ENCODE measurements at regions not wholly inside any gene's neighbourhood (a gene's known extent, or its start where the extent isn't known, plus 50 kb on each side); places are given as distances from the start of the nearest gene placed in this dataset.

- TF ChIP-seq FOXK1 (CRISPR knock-in tag; IDR thresholded peaks at IDR 0.05) = no peak
- no peak for TF ChIP-seq ZNF263 (CRISPR knock-in tag; IDR thresholded peaks at IDR 0.05; ENCODE audit: low read depth)
- no peak for TF ChIP-seq ZNF317 (CRISPR knock-in tag; IDR thresholded peaks at IDR 0.05; ENCODE audit: borderline replicate concordance, low read depth)
- no peak for TF ChIP-seq GRHL2 (CRISPR knock-in tag; IDR thresholded peaks at IDR 0.05; ENCODE audit: insufficient replicate concordance, severe bottlenecking)
- TF ChIP-seq, protein P1, sequence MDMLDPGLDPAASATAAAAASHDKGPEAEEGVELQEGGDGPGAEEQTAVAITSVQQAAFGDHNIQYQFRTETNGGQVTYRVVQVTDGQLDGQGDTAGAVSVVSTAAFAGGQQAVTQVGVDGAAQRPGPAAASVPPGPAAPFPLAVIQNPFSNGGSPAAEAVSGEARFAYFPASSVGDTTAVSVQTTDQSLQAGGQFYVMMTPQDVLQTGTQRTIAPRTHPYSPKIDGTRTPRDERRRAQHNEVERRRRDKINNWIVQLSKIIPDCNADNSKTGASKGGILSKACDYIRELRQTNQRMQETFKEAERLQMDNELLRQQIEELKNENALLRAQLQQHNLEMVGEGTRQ (CRISPR knock-in tag; IDR thresholded peaks at IDR 0.05) = no peak
- TF ChIP-seq ZNF138 (CRISPR knock-in tag; conservative IDR thresholded peaks at IDR 0.05) = no peak
- no peak for TF ChIP-seq CBFB (CRISPR knock-in tag; IDR thresholded peaks at IDR 0.05; ENCODE audit: low read depth)
- TF ChIP-seq JAZF1 (CRISPR knock-in tag; IDR thresholded peaks at IDR 0.05) = no peak
- TF ChIP-seq, protein P2, sequence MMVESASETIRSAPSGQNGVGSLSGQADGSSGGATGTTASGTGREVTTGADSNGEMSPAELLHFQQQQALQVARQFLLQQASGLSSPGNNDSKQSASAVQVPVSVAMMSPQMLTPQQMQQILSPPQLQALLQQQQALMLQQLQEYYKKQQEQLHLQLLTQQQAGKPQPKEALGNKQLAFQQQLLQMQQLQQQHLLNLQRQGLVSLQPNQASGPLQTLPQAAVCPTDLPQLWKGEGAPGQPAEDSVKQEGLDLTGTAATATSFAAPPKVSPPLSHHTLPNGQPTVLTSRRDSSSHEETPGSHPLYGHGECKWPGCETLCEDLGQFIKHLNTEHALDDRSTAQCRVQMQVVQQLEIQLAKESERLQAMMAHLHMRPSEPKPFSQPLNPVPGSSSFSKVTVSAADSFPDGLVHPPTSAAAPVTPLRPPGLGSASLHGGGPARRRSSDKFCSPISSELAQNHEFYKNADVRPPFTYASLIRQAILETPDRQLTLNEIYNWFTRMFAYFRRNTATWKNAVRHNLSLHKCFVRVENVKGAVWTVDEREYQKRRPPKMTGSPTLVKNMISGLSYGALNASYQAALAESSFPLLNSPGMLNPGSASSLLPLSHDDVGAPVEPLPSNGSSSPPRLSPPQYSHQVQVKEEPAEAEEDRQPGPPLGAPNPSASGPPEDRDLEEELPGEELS (CRISPR knock-in tag; IDR thresholded peaks at IDR 0.05) = no peak
- TF ChIP-seq, protein P3, sequence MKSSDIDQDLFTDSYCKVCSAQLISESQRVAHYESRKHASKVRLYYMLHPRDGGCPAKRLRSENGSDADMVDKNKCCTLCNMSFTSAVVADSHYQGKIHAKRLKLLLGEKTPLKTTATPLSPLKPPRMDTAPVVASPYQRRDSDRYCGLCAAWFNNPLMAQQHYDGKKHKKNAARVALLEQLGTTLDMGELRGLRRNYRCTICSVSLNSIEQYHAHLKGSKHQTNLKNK (CRISPR knock-in tag; IDR thresholded peaks at IDR 0.05) = no peak
- no peak for TF ChIP-seq TEAD4 (CRISPR knock-in tag; IDR thresholded peaks at IDR 0.05)
- ATAC-seq = no peak
- Mint-ChIP-seq H3K9me3 (peaks cover 7% of the 10 kb centered on the region), H3K27me3 (ENCODE audit: low read depth) (no peaks in the 10 kb centered on the region), H3K4me1 (no peaks in the 10 kb centered on the region; the same call in 1 of the 2 replicates), H3K27ac (no peak overlapping the region), H3K4me3 (no peak overlapping the region), H3K36me3 (no peaks in the 10 kb centered on the region)
- no peak for DNase-seq (ENCODE audit: low spot score)
- ChIA-PET POLR2A (no interaction called here), CTCF (interaction anchor here (0.7 kb wide), 1 partner anchor 79 kb away, joined by 4 read pairs; no protein-coding TSS in a partner anchor)
Measured at GRCh38 chr20:21902391-21902790, 196.9 kb downstream of the PAX1 start.

DNA sequence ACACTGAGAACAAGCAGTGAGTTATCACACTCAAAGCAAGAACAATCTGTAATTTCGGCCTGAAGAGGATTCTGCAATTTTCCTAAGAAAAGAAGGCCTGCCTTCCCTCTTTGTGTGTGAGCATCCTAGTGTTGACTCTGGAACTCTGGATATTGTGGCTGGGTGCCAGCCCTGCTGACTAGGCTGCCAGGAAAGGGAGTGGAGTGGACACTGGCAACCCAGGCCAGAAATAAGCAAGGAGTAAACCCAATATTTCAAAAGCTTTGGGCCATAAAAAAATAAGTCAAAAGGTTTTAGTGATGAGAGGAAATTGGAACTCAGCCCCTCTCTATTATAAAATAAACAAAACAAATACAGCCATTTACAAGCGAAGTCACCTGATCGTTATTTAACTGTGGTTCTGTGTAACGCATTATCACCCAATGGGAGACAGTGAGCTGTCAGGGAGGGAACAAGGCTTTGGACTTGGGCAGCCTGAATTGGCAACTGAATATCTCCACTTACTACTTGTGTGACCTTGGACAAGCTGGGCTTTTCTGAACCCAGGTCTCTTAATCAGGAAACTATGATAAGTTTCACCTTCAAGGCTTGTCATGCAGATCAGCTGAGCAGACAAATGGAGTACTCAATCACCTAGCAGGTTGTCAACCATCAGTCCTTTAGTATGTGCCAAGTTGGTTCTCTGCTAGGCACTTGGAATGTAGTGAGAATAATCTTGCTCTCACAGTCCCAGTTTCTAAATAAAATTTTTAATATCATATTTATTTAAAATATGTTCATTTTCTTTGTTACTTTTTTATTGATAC is 196.2 kb downstream of the PAX1 start:
- H3K4me3 Mint-ChIP-seq = no peak overlapping the region
- H3K4me1 Mint-ChIP-seq = no peaks in the 10 kb centered on the region; the same call in 1 of the 2 replicates
- H3K9me3 Mint-ChIP-seq = peaks cover 6% of the 10 kb centered on the region
- H3K36me3 Mint-ChIP-seq = no peaks in the 10 kb centered on the region
- TF ChIP-seq JUN (CRISPR knock-in tag; IDR thresholded peaks at IDR 0.05) (no peak), PRDM15 (CRISPR knock-in tag; IDR thresholded peaks at IDR 0.05) (no peak), TEAD4 (CRISPR knock-in tag; IDR thresholded peaks at IDR 0.05) (no peak), NFATC4 (CRISPR knock-in tag; IDR thresholded peaks at IDR 0.05) (no peak), ZNF138 (CRISPR knock-in tag; conservative IDR thresholded peaks at IDR 0.05) (no peak), SMAD4 (CRISPR knock-in tag; IDR thresholded peaks at IDR 0.05) (no peak), FOXK1 (CRISPR knock-in tag; IDR thresholded peaks at IDR 0.05) (no peak), SP1 (CRISPR knock-in tag; conservative IDR thresholded peaks at IDR 0.05) (no peak), GRHL2 (CRISPR knock-in tag; IDR thresholded peaks at IDR 0.05; ENCODE audit: insufficient replicate concordance, severe bottlenecking) (no peak), CREB1 (CRISPR knock-in tag; IDR thresholded peaks at IDR 0.05) (no peak)
- TF ChIP-seq, protein P4, sequence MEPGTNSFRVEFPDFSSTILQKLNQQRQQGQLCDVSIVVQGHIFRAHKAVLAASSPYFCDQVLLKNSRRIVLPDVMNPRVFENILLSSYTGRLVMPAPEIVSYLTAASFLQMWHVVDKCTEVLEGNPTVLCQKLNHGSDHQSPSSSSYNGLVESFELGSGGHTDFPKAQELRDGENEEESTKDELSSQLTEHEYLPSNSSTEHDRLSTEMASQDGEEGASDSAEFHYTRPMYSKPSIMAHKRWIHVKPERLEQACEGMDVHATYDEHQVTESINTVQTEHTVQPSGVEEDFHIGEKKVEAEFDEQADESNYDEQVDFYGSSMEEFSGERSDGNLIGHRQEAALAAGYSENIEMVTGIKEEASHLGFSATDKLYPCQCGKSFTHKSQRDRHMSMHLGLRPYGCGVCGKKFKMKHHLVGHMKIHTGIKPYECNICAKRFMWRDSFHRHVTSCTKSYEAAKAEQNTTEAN (CRISPR knock-in tag; IDR thresholded peaks at IDR 0.05) = no peak
- POLR2A ChIA-PET = no interaction called here
- CTCF ChIA-PET = no interaction called here
- DNase-seq (ENCODE audit: low spot score) = no peak
- no peak overlapping the region for H3K27ac Mint-ChIP-seq
- ATAC-seq = no peak
- no peaks in the 10 kb centered on the region for H3K27me3 Mint-ChIP-seq (ENCODE audit: low read depth)
